ENCODE measurements at regions not wholly inside any gene's neighbourhood (a gene's known extent, or its start where the extent isn't known, plus 50 kb on each side); places are given as distances from the start of the nearest gene placed in this dataset.

DNA sequence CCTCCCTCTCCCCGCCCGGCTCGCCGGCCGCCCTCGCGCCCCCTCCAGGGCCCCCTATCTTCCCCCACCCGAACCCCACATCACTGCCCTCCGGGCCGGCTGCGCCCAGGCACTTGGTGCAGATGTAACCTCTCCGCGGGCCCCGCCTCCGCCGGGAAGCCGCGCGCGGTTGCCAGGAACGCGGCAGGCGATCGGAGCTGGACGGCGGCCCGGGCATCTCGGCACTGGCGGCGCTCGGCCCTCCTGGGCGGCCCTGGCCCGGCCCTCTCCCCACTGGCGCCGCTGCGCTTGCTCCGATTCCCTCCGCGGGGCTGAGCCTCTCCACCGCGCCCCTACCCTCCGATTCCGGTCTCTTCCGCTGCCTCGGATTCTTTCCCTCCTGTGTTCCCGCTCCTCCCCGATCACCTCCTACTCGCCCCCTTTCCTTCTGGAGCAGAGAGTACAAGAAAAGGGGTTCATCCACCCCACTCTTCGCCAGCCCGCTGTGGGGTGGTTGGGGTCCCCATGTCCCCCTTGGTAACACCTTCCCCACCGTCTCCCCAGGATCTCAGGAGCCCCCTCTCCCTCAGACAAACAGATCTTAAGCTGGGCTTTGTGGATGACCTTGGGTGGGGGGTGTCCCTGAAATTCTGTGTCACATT is 70.6 kb downstream of the C9orf50 start:
- no peak for TF ChIP-seq EZH2phosphoT487 (IDR thresholded peaks at IDR 0.05; ENCODE audit: borderline replicate concordance, low read length)
- TF ChIP-seq, protein P1, sequence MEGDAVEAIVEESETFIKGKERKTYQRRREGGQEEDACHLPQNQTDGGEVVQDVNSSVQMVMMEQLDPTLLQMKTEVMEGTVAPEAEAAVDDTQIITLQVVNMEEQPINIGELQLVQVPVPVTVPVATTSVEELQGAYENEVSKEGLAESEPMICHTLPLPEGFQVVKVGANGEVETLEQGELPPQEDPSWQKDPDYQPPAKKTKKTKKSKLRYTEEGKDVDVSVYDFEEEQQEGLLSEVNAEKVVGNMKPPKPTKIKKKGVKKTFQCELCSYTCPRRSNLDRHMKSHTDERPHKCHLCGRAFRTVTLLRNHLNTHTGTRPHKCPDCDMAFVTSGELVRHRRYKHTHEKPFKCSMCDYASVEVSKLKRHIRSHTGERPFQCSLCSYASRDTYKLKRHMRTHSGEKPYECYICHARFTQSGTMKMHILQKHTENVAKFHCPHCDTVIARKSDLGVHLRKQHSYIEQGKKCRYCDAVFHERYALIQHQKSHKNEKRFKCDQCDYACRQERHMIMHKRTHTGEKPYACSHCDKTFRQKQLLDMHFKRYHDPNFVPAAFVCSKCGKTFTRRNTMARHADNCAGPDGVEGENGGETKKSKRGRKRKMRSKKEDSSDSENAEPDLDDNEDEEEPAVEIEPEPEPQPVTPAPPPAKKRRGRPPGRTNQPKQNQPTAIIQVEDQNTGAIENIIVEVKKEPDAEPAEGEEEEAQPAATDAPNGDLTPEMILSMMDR (conservative IDR thresholded peaks at IDR 0.05; ENCODE audit: low read depth, low read length): no peak

Measured in PC-3 (cell line).